ENCODE measurements at regions not wholly inside any gene's neighbourhood (a gene's known extent, or its start where the extent isn't known, plus 50 kb on each side); places are given as distances from the start of the nearest gene placed in this dataset.

GRCh38 chr7:136027160-136027559 is 50.0 kb upstream of the MTPN start:
- Mint-ChIP-seq H3K9me3 (ENCODE audit: unreplicated experiment) (no peaks in the 10 kb centered on the region), H3K27ac (ENCODE audit: unreplicated experiment) (no peak overlapping the region), H3K36me3 (ENCODE audit: unreplicated experiment) (no peaks in the 10 kb centered on the region), H3K4me1 (ENCODE audit: unreplicated experiment) (no peaks in the 10 kb centered on the region), H3K27me3 (ENCODE audit: unreplicated experiment) (peaks cover 42% of the 10 kb centered on the region), H3K4me3 (ENCODE audit: unreplicated experiment) (no peak overlapping the region)
- no peak for DNase-seq (ENCODE audit: extremely low spot score, unreplicated experiment)
- no peak for TF ChIP-seq CTCF (IDR thresholded peaks at IDR 0.05)

Data from osteocyte (in vitro differentiated cells).